ENCODE measurements at regions not wholly inside any gene's neighbourhood (a gene's known extent, or its start where the extent isn't known, plus 50 kb on each side); places are given as distances from the start of the nearest gene placed in this dataset.
"Not testable (repeated sequence)": the region's sequence is repeated elsewhere in the genome, so short reads cannot be mapped to it uniquely, and the experiment has no call there.

- in situ Hi-C loops (cut with HindIII; ENCODE audit: low sequenced_read_pairs): no loop called here
Observed at GRCh38 chr1:213698092-213698702, 289.6 kb upstream of the PROX1 start.

- in situ Hi-C loops (cut with HindIII; ENCODE audit: low sequenced_read_pairs): no loop called here
Observed at GRCh38 chr1:213702703-213703102, 285.1 kb upstream of the PROX1 start.

GRCh38 chr1:213704941-213705340 is 282.8 kb upstream of the PROX1 start:
- in situ Hi-C loops (cut with HindIII; ENCODE audit: low sequenced_read_pairs): no loop called here

- in situ Hi-C loops (cut with HindIII; ENCODE audit: low sequenced_read_pairs): not testable (repeated sequence)
Observed at GRCh38 chr1:213711833-213712490, 275.8 kb upstream of the PROX1 start.

- in situ Hi-C loops (cut with HindIII; ENCODE audit: low sequenced_read_pairs): no loop called here
Observed at GRCh38 chr1:213714645-213715044, 273.1 kb upstream of the PROX1 start.

- in situ Hi-C loops (cut with HindIII; ENCODE audit: low sequenced_read_pairs): no loop called here
Observed at GRCh38 chr1:213715182-213715581, 272.6 kb upstream of the PROX1 start.

DNA sequence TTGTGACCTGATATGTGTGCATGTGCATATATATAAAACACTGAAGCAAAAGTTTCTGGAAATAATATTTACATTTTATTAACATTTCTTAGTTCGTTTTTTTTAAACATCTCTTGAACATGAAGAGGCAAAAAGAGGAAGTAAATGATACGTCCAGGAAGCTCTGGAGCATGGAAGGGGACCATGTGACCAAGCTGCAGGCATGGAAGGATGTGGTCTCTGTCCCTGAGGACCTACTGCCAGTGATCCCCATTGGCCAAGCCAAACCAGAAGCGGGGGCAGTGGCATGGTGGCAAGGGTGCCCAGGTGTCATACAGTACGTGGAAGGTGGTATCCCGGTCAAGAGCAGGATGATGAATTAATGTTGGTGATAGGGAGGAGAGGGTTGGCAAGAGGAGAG is 268.3 kb upstream of the PROX1 start:
- in situ Hi-C loops (cut with HindIII; ENCODE audit: low sequenced_read_pairs): no loop called here

- in situ Hi-C loops (cut with HindIII; ENCODE audit: low sequenced_read_pairs): loop anchor here (5.0 kb wide), 1 partner anchor 47 kb away; no protein-coding TSS in a partner anchor
Observed at GRCh38 chr1:213720032-213720431, 267.7 kb upstream of the PROX1 start.

- in situ Hi-C loops (cut with HindIII; ENCODE audit: low sequenced_read_pairs): loop anchor here (5.0 kb wide), 1 partner anchor 44 kb away; no protein-coding TSS in a partner anchor
Observed at GRCh38 chr1:213723187-213723586, 264.6 kb upstream of the PROX1 start.

DNA sequence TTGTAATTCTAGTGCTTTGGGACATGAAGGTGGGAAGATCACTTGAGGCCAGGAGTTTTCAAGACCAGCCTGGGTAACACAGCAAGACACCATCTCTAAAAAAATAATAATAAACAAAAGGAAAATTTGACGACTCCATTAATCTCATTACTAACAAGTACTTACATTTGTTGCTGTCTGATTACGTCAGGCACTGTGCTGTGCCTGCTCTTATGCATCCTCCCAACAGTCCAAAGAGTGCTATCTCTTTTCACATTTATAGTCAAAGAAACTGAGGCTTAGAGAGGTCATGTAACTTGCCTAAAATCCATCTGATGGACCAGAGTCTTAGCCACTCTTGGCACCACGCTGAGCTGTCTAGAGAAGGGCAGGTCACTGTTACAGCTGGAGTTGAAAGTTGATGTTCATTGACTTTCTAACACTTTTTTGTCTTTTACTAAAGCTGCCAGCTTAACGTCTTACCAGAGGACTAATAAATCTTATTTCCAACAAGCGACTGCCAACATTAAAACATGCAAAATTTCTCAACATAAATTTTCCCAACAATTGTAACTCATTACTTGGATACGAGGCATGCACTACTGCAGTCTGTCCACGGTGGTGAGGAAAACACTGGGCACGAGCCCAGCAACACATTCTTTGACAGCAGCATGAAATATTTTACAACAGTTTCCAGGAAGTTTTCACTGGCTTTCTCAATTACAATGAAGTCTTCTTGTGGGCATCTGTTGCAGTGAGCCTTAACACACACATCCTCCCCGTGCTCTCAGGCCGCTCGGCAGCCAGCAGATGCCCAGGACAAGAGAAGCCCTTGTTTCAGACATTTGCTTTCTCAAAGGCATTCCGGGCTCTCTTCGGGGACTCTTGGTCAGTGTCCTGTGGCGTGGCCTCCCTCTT is 262.9 kb upstream of the PROX1 start:
- in situ Hi-C loops (cut with HindIII; ENCODE audit: low sequenced_read_pairs): loop anchor here (5.0 kb wide), 1 partner anchor 42 kb away; no protein-coding TSS in a partner anchor

- in situ Hi-C loops (cut with HindIII; ENCODE audit: low sequenced_read_pairs): no loop called here
Observed at GRCh38 chr1:213727853-213728592, 259.8 kb upstream of the PROX1 start.

DNA sequence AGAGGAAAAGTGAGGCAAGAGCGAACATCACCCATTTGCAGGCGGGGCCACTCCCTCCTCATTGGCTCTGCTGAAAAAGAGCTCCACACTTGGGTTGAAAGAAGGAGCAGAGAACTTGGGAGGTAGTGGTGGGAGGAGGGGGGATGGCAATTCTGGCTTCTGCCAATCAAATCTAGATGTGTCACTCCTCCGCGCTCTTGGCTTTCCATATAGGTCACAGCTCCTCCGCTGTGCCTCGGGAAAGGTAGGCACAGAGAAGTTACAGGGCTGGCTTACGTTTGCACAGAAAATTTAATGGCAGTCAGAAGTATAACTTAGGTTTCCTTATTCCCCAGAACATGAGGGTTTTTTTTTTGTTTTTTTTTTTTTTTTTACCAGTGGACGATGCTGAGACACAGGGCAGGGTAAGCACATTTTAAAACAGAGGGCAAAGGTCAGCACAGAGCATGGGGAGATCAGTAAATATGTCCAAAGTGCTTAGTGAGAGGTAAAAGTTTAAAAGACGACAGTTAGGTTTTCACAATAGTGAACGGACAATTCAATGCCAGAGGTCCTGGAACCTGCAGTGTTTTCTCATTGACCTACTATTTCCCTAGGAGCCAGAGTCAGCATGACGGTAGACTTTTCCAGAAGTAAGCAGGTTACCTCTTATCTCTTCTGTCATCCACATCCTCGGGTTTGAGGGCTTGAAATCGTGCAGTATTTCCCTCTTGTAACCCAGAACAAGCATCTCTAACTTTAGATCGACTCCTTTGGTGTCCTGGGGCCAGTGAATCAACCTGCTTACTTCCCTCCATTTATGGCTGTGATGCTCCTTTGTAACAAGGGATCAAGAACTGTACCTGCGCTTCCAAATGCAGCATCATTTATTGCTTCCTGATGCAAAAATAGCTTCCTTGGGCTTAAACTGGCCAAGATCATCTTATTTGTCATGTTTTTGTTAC is 258.9 kb upstream of the PROX1 start:
- in situ Hi-C loops (cut with HindIII; ENCODE audit: low sequenced_read_pairs): no loop called here

- in situ Hi-C loops (cut with HindIII; ENCODE audit: low sequenced_read_pairs): no loop called here
Observed at GRCh38 chr1:213733705-213734104, 254.1 kb upstream of the PROX1 start.

- in situ Hi-C loops (cut with HindIII; ENCODE audit: low sequenced_read_pairs): no loop called here
Observed at GRCh38 chr1:213737398-213738035, 250.3 kb upstream of the PROX1 start.

DNA sequence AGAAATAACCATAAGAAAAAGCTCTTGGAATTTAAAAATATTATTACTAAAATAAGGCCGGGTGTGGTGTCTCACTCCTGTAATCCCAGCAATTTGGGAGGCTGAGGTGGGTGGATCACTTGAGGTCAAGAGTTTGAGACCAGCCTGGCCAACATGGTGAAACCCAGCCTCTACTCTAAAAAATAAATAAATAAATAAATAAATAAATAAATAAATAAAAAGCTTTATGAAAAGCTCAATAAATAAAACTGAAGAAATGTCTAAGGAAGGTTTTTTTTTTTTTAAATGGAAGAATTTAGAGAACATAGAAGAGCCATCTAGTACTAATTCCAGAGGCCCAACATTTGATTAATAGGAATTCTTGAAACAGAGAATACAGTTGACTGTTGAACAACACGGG is 249.1 kb upstream of the PROX1 start:
- in situ Hi-C loops (cut with HindIII; ENCODE audit: low sequenced_read_pairs): no loop called here

DNA sequence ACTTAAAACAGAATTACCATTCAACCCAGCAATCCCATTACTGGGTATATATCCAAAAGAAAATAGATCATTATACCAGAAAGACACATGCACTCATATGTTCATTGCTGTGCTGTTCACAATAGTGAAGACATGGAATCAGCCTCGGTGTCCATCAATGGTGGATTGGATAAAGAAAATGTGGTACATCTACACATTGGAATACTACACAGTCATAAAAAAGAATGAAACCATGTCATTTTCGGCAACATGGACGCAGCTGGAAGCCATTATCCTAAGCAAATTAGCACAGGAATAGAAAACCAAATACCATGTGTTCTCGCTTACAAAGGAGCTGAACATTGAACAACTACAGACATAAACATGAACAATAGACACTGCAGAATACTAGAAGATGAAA is 244.8 kb upstream of the PROX1 start:
- in situ Hi-C loops (cut with HindIII; ENCODE audit: low sequenced_read_pairs): no loop called here

GRCh38 chr1:213744780-213745179 is 243.0 kb upstream of the PROX1 start:
- in situ Hi-C loops (cut with HindIII; ENCODE audit: low sequenced_read_pairs): no loop called here

DNA sequence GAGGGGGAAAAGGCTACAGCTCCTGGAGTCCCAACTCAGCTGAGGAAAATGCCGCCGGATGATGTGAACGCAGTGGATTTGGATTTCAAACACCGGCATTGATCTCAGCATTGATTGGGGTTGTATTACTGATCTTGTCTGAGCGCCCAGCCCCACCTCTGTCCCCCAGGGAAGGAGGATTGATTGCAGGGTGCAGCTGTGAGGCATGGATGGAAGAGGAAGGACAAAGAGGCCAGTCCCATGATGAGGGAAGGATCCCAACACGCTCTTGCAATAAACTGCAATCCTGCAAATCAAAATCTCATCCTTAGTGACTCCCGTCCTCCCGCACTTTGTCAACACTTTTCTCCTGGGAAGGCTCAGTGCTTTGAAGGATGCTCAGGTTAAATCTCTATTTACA is 242.3 kb upstream of the PROX1 start:
- in situ Hi-C loops (cut with HindIII; ENCODE audit: low sequenced_read_pairs): no loop called here

- in situ Hi-C loops (cut with HindIII; ENCODE audit: low sequenced_read_pairs): no loop called here
Observed at GRCh38 chr1:213749558-213749957, 238.2 kb upstream of the PROX1 start.

All from endothelial cell of hepatic sinusoid (primary cell).